ENCODE measurements at regions not wholly inside any gene's neighbourhood (a gene's known extent, or its start where the extent isn't known, plus 50 kb on each side); places are given as distances from the start of the nearest gene placed in this dataset.

- H3K4me1 ChIP-seq: peaks cover 0 to 4% (median 0%) of the 10 kb centered on the region in 6 donors
- no peaks in the 10 kb centered on the region for H3K36me3 ChIP-seq
- WGBS, 5 donors: 72 to 77% (median 76%) methylated on average over 12 of the region's 12 CpGs
- intact Hi-C loops (cut with DNase I; ENCODE audit: low total_unique reads): no loop called here
- H3K27ac ChIP-seq: no peak overlapping the region
- H3K9me3 ChIP-seq: peaks cover 0 to 3% (median 0%) of the 10 kb centered on the region in 8 donors
- no peak for TF ChIP-seq POLR2A (IDR thresholded peaks at IDR 0.05)
- no peak for TF ChIP-seq POLR2AphosphoS5 (IDR thresholded peaks at IDR 0.05)
- TF ChIP-seq CTCF (IDR thresholded peaks at IDR 0.05 in 8 of 11, conservative IDR thresholded peaks at IDR 0.05 in 3 of 11): no peak
- H3K27me3 ChIP-seq (replicated peaks in 1 of 7): peaks cover 0 to 10% (median 0%) of the 10 kb centered on the region in 7 donors
- no peak overlapping the region for H3K4me3 ChIP-seq
- DNase-seq: no peak
These were observed 133.9 kb upstream of the ZNF618 start for GRCh38 chr9:113741886-113742854.

- no peak overlapping the region for H3K4me3 ChIP-seq
- H3K27me3 ChIP-seq (replicated peaks in 1 of 7): peaks cover 0 to 10% (median 0%) of the 10 kb centered on the region in 7 donors
- peaks cover 0 to 10% (median 6%) of the 10 kb centered on the region in 8 donors for H3K9me3 ChIP-seq
- WGBS, 5 donors: 79 to 91% (median 83%) methylated on average over 6 of the region's 6 CpGs
- TF ChIP-seq POLR2A (IDR thresholded peaks at IDR 0.05) (no peak), POLR2AphosphoS5 (IDR thresholded peaks at IDR 0.05) (no peak), CTCF (IDR thresholded peaks at IDR 0.05 in 8 of 11, conservative IDR thresholded peaks at IDR 0.05 in 3 of 11) (no peak)
- intact Hi-C loops (cut with DNase I; ENCODE audit: low total_unique reads): no loop called here
- no peaks in the 10 kb centered on the region for H3K36me3 ChIP-seq
- DNase-seq: no peak
- H3K27ac ChIP-seq: no peak overlapping the region
- H3K4me1 ChIP-seq: no peaks in the 10 kb centered on the region
These were observed 133.2 kb upstream of the ZNF618 start for GRCh38 chr9:113742878-113743277.

GRCh38 chr9:113746486-113746885, 129.6 kb upstream of the ZNF618 start:
- TF ChIP-seq CTCF (IDR thresholded peaks at IDR 0.05 in 8 of 11, conservative IDR thresholded peaks at IDR 0.05 in 3 of 11) (no peak), POLR2A (IDR thresholded peaks at IDR 0.05) (no peak), POLR2AphosphoS5 (IDR thresholded peaks at IDR 0.05) (no peak)
- DNase-seq: no peak
- Histone ChIP-seq H3K27me3 (replicated peaks in 1 of 7) (peaks cover 0 to 10% (median 0%) of the 10 kb centered on the region in 7 donors), H3K27ac (no peak overlapping the region), H3K4me3 (no peak overlapping the region), H3K4me1 (no peaks in the 10 kb centered on the region), H3K9me3 (peaks cover 0 to 30% (median 22%) of the 10 kb centered on the region in 8 donors), H3K36me3 (no peaks in the 10 kb centered on the region)
- 56 to 89% (median 75%) methylated on average over 4 of the region's 4 CpGs for WGBS, 5 donors
- intact Hi-C loops (cut with DNase I; ENCODE audit: low total_unique reads): no loop called here

GRCh38 chr9:113748135-113748534, 128.0 kb upstream of the ZNF618 start:
- Histone ChIP-seq H3K27me3 (replicated peaks in 1 of 7) (peaks cover 0 to 2% (median 0%) of the 10 kb centered on the region in 7 donors), H3K36me3 (no peaks in the 10 kb centered on the region), H3K27ac (no peak overlapping the region), H3K4me3 (no peak overlapping the region), H3K9me3 (peaks cover 0 to 30% (median 22%) of the 10 kb centered on the region in 8 donors), H3K4me1 (no peaks in the 10 kb centered on the region)
- DNase-seq: no peak
- intact Hi-C loops (cut with DNase I; ENCODE audit: low total_unique reads): no loop called here
- TF ChIP-seq POLR2A (IDR thresholded peaks at IDR 0.05) (no peak), CTCF (IDR thresholded peaks at IDR 0.05 in 8 of 11, conservative IDR thresholded peaks at IDR 0.05 in 3 of 11) (no peak), POLR2AphosphoS5 (IDR thresholded peaks at IDR 0.05) (no peak)

All from spleen (tissue), 11 donors.